ENCODE measurements at regions not wholly inside any gene's neighbourhood (a gene's known extent, or its start where the extent isn't known, plus 50 kb on each side); places are given as distances from the start of the nearest gene placed in this dataset.

- POLR2A ChIA-PET, result no interaction called here
- TF ChIP-seq CTCF (IDR thresholded peaks at IDR 0.05; ENCODE audit: insufficient read depth, low read depth, low read length), result no peak
- no peak for DNase-seq (ENCODE audit: low read depth)
- H3K27me3 ChIP-seq (ENCODE audit: control insufficient read depth, insufficient read depth, low read length), result no peaks in the 10 kb centered on the region
- H3K4me3 ChIP-seq (ENCODE audit: low read depth, low read length), result no peak overlapping the region
- H3K36me3 ChIP-seq (ENCODE audit: control insufficient read depth, insufficient read depth, low read length), result no peaks in the 10 kb centered on the region
- CTCF ChIA-PET, result no interaction called here
Observed at GRCh38 chrX:26873736-26874135, 589.4 kb downstream of the PPP4R3C start.

- no peak for DNase-seq (ENCODE audit: low read depth)
- no peak for TF ChIP-seq CTCF (IDR thresholded peaks at IDR 0.05; ENCODE audit: insufficient read depth, low read depth, low read length)
- Histone ChIP-seq H3K36me3 (ENCODE audit: control insufficient read depth, insufficient read depth, low read length) (no peaks in the 10 kb centered on the region), H3K27me3 (ENCODE audit: control insufficient read depth, insufficient read depth, low read length) (no peaks in the 10 kb centered on the region), H3K4me3 (ENCODE audit: low read depth, low read length) (no peak overlapping the region)
- POLR2A ChIA-PET, result no interaction called here
- CTCF ChIA-PET, result no interaction called here
Observed at GRCh38 chrX:26871967-26872366, 591.2 kb downstream of the PPP4R3C start.

DNA sequence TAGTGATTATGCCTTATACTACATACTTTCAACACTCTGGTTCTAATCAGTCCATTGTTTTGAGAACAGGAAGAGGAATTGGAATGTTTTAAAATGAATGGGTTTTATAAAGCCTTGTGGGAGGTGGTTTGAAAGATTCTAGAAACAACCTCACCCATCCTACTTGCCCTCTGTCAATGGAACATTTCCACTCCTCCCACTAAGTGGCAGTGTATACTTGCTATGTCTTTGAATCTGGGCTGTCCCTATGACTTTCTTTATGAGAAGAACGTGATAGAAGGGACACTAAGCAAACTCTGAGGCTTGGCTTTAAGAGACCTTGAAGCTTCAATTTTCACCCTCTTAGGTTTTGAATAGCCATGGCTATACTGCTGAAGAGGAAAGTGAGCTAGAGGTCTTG lies 611.2 kb downstream of the PPP4R3C start:
- H3K27me3 ChIP-seq (ENCODE audit: control insufficient read depth, insufficient read depth, low read length), result no peaks in the 10 kb centered on the region
- H3K4me3 ChIP-seq (ENCODE audit: low read depth, low read length), result no peak overlapping the region
- TF ChIP-seq CTCF (IDR thresholded peaks at IDR 0.05; ENCODE audit: insufficient read depth, low read depth, low read length), result no peak
- CTCF ChIA-PET, result no interaction called here
- POLR2A ChIA-PET, result no interaction called here
- H3K36me3 ChIP-seq (ENCODE audit: control insufficient read depth, insufficient read depth, low read length), result no peaks in the 10 kb centered on the region
- no peak for DNase-seq (ENCODE audit: low read depth)

GRCh38 chrX:26848511-26848910 lies 614.6 kb downstream of the PPP4R3C start:
- Histone ChIP-seq H3K36me3 (ENCODE audit: control insufficient read depth, insufficient read depth, low read length) (no peaks in the 10 kb centered on the region), H3K4me3 (ENCODE audit: low read depth, low read length) (no peak overlapping the region), H3K27me3 (ENCODE audit: control insufficient read depth, insufficient read depth, low read length) (no peaks in the 10 kb centered on the region)
- ChIA-PET POLR2A (no interaction called here), CTCF (no interaction called here)
- TF ChIP-seq CTCF (IDR thresholded peaks at IDR 0.05; ENCODE audit: insufficient read depth, low read depth, low read length), result no peak
- no peak for DNase-seq (ENCODE audit: low read depth)

- no peak for TF ChIP-seq CTCF (IDR thresholded peaks at IDR 0.05; ENCODE audit: insufficient read depth, low read depth, low read length)
- Histone ChIP-seq H3K36me3 (ENCODE audit: control insufficient read depth, insufficient read depth, low read length) (no peaks in the 10 kb centered on the region), H3K4me3 (ENCODE audit: low read depth, low read length) (no peak overlapping the region), H3K27me3 (ENCODE audit: control insufficient read depth, insufficient read depth, low read length) (no peaks in the 10 kb centered on the region)
- no peak for DNase-seq (ENCODE audit: low read depth)
- ChIA-PET CTCF (no interaction called here), POLR2A (no interaction called here)
Observed at GRCh38 chrX:26845056-26845455, 618.1 kb downstream of the PPP4R3C start.

Data from BJ (cell line).